GM19455 (cell line): ENCODE measurements at regions not wholly inside any gene's neighbourhood (a gene's known extent, or its start where the extent isn't known, plus 50 kb on each side); places are given as distances from the start of the nearest gene placed in this dataset.

Experiments used
- ATAC-seq: cut with Tn5 transposase; IDR thresholded peaks from one replicate; pipeline ENCODE4 v1.9.1; 2021; ENCODE audit not compliant: unreplicated experiment

DNA sequence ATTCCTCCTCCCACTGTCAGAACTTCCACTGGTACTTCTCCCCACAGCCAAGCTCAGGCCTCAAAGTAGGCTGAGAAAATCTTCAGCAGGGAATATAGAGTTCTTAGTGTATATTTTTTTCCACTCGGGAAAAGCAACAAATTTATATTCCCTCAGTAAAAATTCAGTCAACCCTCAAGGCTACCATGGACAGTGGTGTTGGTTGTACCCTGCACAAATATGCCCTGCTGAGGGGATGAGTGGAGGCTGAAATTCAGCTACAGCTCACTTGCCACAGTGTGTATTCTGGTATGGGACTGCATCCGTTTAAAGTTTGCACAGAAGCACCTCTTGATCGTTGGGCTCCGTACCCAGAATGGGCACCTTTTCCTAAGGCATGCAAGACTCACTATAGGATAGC lies 90.8 kb upstream of the LGALSL start:
- ATAC-seq, result no peak

DNA sequence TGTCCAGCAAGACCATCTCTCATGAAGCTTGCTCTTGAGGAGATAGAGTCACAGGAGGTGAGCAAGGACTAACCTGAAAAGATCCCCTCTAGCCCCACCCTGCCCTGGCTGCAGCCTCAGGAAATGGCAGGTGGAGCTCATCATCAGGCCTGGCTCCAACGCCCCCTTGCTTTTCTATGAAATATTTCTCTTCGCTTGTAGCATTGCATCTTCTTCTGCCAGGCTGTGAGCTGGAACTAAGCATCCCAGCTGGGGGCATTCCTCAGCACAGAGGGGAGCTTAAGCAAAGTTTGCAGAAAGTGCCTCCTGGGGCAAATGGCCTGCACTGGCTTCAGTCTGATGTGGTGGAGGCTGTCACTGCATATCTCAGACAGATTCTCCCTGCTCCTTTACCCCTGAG lies 90.1 kb upstream of the LGALSL start:
- no peak for ATAC-seq

DNA sequence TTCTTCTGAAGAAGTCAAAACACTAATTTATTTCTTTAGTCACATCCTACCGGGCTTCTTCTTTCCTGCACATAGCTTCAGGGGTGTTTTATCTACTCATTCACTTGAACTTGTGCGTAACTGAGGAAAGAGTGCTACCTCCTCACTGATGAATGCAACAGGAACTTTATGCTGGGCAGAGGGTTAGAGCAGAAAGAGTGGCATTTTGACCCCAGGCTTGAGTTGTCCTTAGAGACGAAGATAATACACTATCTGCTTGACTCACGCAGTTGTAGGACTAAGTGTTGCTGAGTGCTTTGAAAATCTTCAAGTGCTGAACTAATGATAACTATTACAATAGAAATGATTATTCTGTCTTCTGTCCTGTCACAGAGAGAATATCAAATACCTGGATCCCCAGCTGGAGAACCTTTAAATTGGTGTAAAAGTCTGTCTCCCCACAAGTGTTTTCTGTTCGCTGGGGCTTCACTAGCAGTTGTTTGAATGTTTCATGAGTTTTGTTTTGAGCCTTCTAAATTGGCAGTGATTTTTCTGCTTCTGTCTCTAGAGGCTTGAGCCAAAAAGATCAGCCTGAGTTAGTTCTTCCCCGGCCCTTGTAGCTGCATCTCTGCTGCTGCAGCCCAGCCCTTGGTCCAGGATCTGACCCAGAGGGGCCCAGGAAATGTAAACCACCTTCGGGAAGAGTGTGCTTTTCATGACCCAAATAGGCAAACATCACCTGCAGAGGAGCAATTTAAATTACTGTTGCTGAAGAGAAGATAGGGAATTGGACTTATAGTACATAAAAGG lies 86.3 kb upstream of the LGALSL start:
- ATAC-seq, result no peak

DNA sequence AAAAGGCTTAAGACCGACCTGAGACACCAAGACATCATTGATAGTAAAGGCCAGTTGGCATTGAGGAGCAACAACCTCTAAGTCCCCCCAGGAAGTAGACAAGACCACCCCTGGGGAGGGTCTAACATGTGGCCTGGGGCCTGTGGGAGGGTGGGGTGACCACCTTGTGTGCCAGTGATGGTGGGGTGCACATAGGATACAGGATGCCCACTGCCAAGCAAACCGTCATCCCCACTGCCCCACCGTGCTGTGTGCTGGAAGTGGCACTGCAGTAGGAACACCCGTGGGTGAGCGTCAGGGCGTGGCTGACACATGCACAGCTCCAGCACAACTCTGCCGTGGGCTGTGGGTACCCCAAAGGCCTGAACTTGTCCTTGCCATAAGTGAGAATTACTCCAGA lies 84.3 kb upstream of the LGALSL start:
- ATAC-seq, result no peak

GRCh38 chr2:64371727-64372126 lies 82.2 kb upstream of the LGALSL start:
- no peak for ATAC-seq

GRCh38 chr2:64374686-64375085 lies 79.3 kb upstream of the LGALSL start:
- no peak for ATAC-seq

DNA sequence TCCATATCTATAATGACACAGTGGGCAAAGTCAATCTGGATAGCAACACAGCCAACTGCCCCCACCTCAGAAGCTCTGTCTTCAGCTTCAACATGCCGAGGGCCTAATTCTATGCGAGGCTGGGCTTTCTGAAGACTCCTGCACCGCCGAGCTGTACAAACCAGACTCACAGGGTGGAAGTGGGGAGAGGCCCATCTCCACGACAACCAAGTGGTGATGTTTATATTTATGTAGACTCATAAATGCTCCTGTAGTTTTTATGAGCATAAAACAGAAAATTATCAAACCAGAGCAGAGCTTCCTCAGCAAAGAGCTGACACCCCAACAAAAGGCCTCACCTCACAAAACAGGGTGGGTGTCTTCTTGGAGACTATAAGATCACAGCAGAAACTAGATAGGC lies 77.0 kb upstream of the LGALSL start:
- ATAC-seq, result no peak

DNA sequence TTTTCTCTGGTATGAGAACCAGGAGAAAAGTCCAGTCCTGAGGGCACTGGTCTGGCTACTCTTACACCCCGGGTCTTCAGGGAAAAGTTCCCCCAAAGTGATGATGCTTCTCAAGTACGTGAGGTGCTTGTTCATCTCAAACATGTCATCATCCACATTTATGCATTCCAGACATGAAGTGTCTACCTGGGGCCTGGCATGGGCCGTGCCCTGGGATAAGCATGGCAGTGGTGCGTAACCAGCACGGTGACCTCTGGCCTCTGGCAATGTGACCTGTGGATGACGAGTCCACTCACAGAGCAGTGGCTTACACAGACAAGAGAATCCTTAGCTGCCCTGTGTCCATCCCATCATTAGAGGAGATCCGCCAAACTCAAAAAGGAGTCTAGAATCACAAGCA lies 74.8 kb upstream of the LGALSL start:
- no peak for ATAC-seq

DNA sequence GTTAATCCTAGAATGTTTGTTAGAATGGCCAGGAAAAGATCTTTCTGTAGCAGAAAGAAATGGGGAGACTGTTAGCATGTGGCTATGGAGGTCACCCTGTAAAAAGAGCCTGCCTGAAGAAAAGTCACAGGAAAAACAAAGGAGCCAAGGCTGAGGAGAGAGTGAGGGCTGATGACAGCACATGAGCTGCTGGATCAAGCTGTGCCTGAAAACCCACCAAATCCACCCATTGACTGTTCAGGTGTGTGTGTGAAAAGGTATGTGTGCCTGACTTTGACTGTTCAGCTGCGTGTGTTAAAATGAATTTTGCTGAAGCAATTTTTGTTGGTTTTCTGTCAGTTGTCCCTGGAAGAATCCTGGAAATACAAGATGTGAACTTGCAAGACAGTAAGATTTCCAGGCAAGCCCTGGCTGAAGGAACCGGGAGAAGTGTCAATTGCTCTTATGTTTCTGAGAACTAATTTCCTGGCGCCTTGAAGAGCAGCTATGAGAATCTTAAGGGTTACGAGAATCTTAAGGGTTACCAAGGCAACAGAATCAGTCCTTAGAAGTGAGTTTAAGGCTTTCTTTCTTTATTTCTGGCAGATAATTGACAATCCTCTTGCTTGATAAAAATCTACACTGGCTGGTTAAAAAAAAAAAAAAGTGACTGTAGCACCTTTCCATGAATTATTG lies 73.0 kb upstream of the LGALSL start:
- ATAC-seq, result no peak

- no peak for ATAC-seq
Observed at GRCh38 chr2:64383016-64383591, 70.9 kb upstream of the LGALSL start.

GRCh38 chr2:64383881-64384280 lies 70.1 kb upstream of the LGALSL start:
- no peak for ATAC-seq

DNA sequence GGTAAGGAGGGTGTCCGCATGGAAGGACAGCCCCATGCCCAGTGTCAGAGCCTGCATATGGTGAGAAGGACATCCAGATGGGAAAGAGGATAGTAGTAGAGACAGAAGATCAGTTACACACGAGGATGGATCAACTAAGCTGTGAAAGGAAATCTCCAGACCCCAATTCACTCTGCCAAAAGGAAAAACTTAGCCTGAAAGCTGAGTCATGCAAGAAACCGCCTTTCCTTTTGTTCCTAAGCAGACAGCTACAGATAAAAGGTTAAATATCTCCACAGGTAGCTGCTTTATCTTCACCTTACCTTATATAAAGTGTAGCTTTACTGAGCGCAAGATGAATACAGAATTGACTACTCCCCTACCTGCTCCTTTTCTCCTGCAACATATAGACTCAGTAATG lies 67.3 kb upstream of the LGALSL start:
- ATAC-seq, result no peak

GRCh38 chr2:64390586-64390985 lies 63.4 kb upstream of the LGALSL start:
- no peak for ATAC-seq

GRCh38 chr2:64391424-64391823 lies 62.5 kb upstream of the LGALSL start:
- no peak for ATAC-seq

DNA sequence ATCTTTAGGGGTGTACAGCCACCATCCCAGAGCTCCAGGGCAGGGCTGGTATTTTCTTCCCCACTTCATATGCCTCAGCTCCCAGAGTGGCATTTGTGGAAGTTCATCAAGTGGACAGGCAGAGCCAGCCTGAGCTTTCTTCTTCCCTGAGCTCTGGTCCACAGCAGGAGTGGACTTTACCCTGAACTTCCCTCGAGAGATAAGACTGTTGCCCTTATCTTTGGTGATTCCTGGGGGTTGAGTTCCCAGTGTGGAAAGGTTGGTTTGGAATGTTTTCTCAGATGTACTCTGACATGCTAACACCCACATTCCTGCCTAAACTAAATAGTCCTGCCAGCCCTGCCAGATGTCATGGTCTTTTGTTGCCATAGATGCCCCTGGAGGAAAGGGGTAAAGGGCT lies 62.0 kb upstream of the LGALSL start:
- ATAC-seq, result no peak

DNA sequence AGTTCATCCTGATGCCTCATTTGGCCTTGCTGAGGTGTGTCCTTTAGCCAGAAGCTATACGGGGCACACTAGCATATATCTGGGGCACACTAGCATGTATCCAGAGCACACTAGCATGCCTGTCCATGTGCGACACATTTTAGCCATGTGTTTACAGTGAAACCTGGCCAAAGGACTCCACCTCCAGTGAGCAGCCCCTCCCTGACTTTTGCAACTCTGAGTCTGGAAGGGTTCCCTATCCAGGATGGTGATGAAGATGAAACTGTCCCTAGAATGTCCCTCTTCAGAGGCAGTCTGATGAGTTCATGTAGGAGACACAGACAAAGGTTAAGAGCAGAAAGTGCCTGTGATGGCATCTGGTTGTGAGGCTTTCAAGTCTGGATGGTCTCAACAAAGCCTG lies 61.4 kb upstream of the LGALSL start:
- ATAC-seq, result no peak

- no peak for ATAC-seq
Observed at GRCh38 chr2:64393383-64394010, 60.5 kb upstream of the LGALSL start.

DNA sequence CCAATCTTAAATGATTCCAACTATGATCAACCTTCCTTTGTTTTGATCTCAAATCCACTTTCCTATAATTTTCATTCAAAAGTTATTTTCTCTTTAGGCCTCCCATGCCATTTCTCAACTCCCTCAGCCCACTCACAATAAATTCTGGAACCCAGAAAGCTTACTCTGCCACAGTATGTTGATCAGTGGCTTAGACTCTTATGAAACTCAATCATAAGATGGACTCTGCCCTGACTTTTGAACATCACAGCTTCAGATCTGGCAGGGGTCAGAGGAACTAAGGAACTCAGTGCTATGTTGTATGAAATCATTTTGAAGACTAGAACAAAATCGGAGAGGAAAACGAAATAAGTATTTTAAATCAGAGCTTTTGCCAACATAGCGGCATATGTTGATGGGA lies 59.8 kb upstream of the LGALSL start:
- no peak for ATAC-seq

DNA sequence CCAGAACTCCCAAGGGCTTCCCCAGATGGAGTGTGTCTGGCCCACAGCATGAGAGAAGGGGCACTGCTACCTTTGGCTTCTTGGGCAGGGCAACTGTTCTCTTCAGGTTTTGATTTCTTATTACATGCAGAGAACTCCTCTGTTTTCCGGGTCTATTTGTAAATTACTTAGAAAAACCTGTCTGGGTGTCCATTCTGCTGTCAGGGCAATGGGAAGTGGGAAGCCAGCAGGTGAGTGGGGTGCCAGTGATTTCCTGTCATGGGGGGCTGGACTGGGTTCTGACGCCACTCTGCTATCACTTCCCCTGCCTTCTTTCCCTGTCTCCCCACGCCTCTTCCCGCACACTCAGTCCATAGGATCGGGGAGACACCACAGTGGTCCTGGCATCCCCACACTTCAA lies 58.0 kb upstream of the LGALSL start:
- no peak for ATAC-seq

- ATAC-seq, result no peak
Observed at GRCh38 chr2:64396551-64396950, 57.4 kb upstream of the LGALSL start.

- no peak for ATAC-seq
Observed at GRCh38 chr2:64398516-64399129, 55.3 kb upstream of the LGALSL start.

GRCh38 chr2:64399521-64399920 lies 54.4 kb upstream of the LGALSL start:
- no peak for ATAC-seq
